Right atrium auricular region (tissue), 2 donors: ENCODE measurements at regions not wholly inside any gene's neighbourhood (a gene's known extent, or its start where the extent isn't known, plus 50 kb on each side); places are given as distances from the start of the nearest gene placed in this dataset.
"Not testable (repeated sequence)": the region's sequence is repeated elsewhere in the genome, so short reads cannot be mapped to it uniquely, and the experiment has no call there.

Source experiments
- DNase-seq: peaks from one replicate; pipeline ENCODE4 v3.0.0-alpha.2; 2019; ENCODE audit warnings: low spot score
- H3K27ac ChIP-seq, 2 donors: fragments of 200-600 bp; sonication (generic); 1 replicate in 1 of 2; 2 replicates in 1 of 2; pipeline ENCODE4 v1.5.1; 2016 to 2019
- H3K27me3 ChIP-seq, 2 donors: fragments of 200-600 bp; sonication (generic); one replicate each; pipeline versions ENCODE4 v1.5.1 to v1.6.0; 2017 to 2019
- H3K36me3 ChIP-seq: fragments of 200-600 bp; sonication (generic); one replicate; pipeline ENCODE4 v1.5.1; 2016
- H3K4me1 ChIP-seq, 2 donors: fragments of 200-600 bp; sonication (generic); one replicate each; pipeline versions ENCODE4 v1.5.1 to v1.6.0; 2017 to 2019
- H3K4me3 ChIP-seq, 2 donors: fragments of 200-600 bp; sonication (generic); 1 replicate in 1 of 2; 2 replicates in 1 of 2; pipeline ENCODE4 v1.5.1; 2017 to 2019; ENCODE audit warnings: mild to moderate bottlenecking in 1 of 2, moderate library complexity in 1 of 2
- H3K9me3 ChIP-seq, 2 donors: fragments of 200-600 bp; sonication (generic); one replicate each; pipeline ENCODE4 v1.5.1; 2019
- TF ChIP-seq, protein P1 (sequence below), 2 donors: fragments of 200-600 bp; sonication (generic); IDR thresholded peaks; one replicate each; pipeline ENCODE4 v1.5.1; 2019; ENCODE audit warnings: antibody characterized with exemption in 2 of 2

DNA sequence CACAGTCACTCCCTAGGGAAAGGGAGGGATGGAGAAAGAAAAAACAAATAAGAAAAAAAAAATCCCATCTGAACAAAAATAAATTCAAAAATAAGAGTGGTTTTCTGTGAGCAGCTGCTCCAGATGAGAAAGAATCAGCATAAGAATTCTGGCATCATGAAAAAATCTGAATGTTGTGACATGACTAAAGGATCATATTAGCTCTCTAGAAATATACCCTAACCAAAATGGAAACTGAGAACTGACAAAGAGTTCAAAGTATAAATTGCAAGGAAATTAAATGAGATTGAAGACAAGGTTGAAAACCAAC, 579.0 kb downstream of the UQCRFS1 start:
- Histone ChIP-seq H3K27ac (no peak overlapping the region), H3K27me3 (no peaks in the 10 kb centered on the region), H3K4me1 (no peaks in the 10 kb centered on the region), H3K9me3 (peaks cover 0 to 14% of the 10 kb centered on the region in 2 donors), H3K36me3 (no peaks in the 10 kb centered on the region), H3K4me3 (no peak overlapping the region)
- DNase-seq: no peak
- TF ChIP-seq, protein P1, sequence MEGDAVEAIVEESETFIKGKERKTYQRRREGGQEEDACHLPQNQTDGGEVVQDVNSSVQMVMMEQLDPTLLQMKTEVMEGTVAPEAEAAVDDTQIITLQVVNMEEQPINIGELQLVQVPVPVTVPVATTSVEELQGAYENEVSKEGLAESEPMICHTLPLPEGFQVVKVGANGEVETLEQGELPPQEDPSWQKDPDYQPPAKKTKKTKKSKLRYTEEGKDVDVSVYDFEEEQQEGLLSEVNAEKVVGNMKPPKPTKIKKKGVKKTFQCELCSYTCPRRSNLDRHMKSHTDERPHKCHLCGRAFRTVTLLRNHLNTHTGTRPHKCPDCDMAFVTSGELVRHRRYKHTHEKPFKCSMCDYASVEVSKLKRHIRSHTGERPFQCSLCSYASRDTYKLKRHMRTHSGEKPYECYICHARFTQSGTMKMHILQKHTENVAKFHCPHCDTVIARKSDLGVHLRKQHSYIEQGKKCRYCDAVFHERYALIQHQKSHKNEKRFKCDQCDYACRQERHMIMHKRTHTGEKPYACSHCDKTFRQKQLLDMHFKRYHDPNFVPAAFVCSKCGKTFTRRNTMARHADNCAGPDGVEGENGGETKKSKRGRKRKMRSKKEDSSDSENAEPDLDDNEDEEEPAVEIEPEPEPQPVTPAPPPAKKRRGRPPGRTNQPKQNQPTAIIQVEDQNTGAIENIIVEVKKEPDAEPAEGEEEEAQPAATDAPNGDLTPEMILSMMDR (IDR thresholded peaks at IDR 0.05): no peak

DNA sequence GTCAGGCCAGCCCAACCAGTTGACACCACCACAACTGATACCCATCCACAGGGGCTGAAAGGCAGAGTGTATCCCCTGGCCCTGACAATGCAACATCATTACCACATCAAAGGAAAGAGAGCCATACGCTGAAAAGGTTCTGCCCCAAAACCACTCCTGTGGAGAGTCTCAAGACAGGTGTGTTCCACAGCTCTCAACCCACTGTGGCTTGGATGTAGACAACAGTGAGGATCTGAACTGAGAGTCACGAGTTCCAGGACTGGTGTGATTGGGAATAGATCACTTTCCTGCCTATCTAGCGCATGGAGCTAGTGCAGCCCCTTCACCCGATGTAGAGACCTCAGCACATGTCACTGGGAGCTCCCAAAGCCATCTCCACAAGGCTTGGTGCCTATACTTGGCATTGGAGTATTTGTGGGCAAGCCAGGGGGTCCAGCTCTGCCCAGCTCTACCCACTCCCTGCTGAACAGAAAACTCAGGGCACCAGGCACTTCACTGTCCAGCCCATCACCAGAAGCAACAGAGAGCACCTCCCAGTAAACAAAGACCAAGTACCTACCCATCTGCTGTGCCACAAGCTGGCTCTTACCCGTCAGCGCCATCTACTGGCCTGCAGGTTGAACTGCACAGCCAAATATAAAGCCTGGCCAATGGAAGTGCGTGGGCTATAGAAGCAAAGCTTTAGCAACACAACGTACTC, 579.5 kb downstream of the UQCRFS1 start:
- H3K36me3 ChIP-seq: no peaks in the 10 kb centered on the region
- H3K27me3 ChIP-seq: no peaks in the 10 kb centered on the region
- peaks cover 0 to 14% of the 10 kb centered on the region in 2 donors for H3K9me3 ChIP-seq
- H3K27ac ChIP-seq: no peak overlapping the region
- H3K4me3 ChIP-seq: no peak overlapping the region
- DNase-seq: no peak
- TF ChIP-seq, protein P1 (IDR thresholded peaks at IDR 0.05): peak; percentile 26 to 73
- no peaks in the 10 kb centered on the region for H3K4me1 ChIP-seq

DNA sequence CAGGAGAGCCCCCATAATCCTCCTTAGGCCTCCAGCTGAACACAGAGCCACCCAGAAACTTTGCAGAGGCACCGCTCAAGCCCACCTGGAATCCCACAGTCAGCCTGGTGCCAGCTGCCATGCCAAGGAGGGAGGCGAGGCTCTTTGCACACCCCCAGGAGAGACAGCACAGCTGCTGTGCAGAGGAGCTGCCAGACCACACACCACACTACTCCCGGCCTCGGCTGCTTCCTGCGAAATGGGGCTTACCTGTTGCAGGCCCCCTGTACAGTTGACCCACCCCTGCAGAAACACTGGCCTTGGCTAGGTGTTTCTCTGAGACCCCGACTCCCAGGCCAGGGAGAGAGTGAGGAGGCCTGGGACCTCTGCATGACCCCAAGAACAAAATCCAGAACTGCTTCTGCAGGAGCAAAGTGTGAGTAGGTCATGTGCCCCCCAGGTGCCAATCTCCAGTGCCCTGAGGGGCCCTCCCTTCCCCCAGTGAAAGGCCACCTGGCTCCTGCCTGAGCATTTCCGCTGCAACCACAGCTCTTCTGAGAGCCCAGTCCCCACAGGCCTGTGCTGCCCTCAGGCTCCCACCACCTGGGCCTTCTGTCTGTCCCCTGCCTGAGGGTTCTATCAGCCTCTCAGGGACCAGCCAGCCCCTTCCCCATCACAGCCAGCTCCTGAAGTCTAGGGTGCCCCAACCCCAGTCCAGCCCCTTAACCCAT, 580.4 kb downstream of the UQCRFS1 start:
- H3K4me3 ChIP-seq: no peak overlapping the region
- no peaks in the 10 kb centered on the region for H3K27me3 ChIP-seq
- TF ChIP-seq, protein P1 (IDR thresholded peaks at IDR 0.05): no peak
- no peaks in the 10 kb centered on the region for H3K36me3 ChIP-seq
- no peak overlapping the region for H3K27ac ChIP-seq
- no peak for DNase-seq
- H3K4me1 ChIP-seq: no peaks in the 10 kb centered on the region
- H3K9me3 ChIP-seq: peaks cover 0 to 19% of the 10 kb centered on the region in 2 donors

DNA sequence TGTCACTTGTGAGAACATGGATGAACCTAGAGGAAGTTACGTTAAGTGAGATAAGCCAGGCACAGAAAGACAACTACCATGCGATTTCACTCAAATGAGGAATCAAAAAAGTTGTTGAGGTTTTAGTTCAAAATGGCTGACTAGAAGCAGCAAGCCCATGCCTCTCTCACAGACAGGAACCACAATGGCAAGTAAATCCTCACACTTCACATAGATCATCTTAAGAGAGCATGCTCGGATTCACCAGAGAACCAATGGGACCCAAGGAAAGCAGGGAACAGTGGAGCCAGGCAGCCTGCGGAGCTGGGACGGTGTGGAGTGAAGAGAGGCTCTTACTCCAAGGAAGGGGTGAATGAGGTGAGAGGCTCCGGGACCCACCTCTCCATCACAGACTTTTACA, 581.0 kb downstream of the UQCRFS1 start:
- Histone ChIP-seq H3K27me3 (no peaks in the 10 kb centered on the region), H3K27ac (no peak overlapping the region), H3K4me3 (no peak overlapping the region), H3K36me3 (no peaks in the 10 kb centered on the region), H3K4me1 (no peaks in the 10 kb centered on the region), H3K9me3 (peaks cover 0 to 23% of the 10 kb centered on the region in 2 donors)
- TF ChIP-seq, protein P1 (IDR thresholded peaks at IDR 0.05): no peak
- DNase-seq: no peak

DNA sequence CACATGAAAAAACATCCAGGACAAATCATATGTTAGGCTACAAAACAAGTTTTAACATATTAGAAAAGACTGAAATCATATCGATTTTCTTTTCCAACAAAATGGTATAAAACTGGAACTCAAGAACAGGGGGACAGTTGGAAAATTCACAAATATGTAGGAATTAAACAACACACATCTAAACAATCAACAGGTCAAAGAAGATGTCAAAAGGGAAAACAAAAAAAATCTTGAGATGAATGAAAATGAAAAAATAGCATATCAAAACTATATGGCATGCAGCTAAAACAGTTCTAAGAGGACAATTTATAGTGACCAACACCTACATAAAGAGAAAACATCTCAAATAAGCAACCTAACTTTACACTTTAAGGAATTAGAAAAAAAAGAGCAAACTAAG, 585.3 kb downstream of the UQCRFS1 start:
- no peak for DNase-seq
- TF ChIP-seq, protein P1 (IDR thresholded peaks at IDR 0.05): no peak
- H3K36me3 ChIP-seq: no peaks in the 10 kb centered on the region
- H3K27ac ChIP-seq: no peak overlapping the region
- peaks cover 0 to 15% of the 10 kb centered on the region in 2 donors for H3K9me3 ChIP-seq
- H3K27me3 ChIP-seq: no peaks in the 10 kb centered on the region
- H3K4me1 ChIP-seq: no peaks in the 10 kb centered on the region
- no peak overlapping the region for H3K4me3 ChIP-seq

DNA sequence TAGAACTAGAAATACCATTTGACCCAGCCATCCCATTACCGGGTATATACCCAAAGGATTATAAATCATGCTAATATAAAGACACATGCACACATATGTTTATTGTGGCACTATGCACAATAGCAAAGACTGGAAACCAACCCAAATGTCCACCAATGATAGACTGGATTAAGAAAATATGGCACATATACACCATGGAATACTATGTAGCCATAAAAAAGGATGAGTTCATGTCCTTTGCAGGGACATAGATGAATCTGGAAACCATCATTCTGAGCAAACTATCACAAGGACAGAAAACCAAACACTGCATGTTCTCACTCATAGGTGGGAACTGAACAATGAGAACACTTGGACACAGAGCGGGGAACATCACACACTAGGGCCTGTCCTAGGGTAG, 586.5 kb downstream of the UQCRFS1 start:
- H3K27me3 ChIP-seq, H3K36me3 ChIP-seq, H3K4me1 ChIP-seq, H3K27ac ChIP-seq, H3K4me3 ChIP-seq, DNase-seq: not testable (repeated sequence)
- peaks cover 0 to 15% of the 10 kb centered on the region in 2 donors for H3K9me3 ChIP-seq
